GM12878 (cell line): ENCODE measurements at regions not wholly inside any gene's neighbourhood (a gene's known extent, or its start where the extent isn't known, plus 50 kb on each side); places are given as distances from the start of the nearest gene placed in this dataset.

Experiments used
- ATAC-seq: fragments of 200-7000 bp; cut with Tn5 transposase; 3 replicates; pipeline ENCODE4 v1.9.1; 2020; ENCODE audit warnings: mild to moderate bottlenecking, moderate library complexity
- BruUV-seq: library from RNA; stranded (reverse); fragments of 400-500 nt; replicated peaks from 2 replicates; lab custom pipeline; 2021; lab: Mats Ljungman, UMichigan
- CTCF ChIA-PET: fragments of 300-600 bp; sonication (Branson Sonifier 250); formaldehyde crosslinking; extraction: SDS; loops from one replicate; lab custom pipeline; 2021; ENCODE audit warnings: inconsistent platforms; lab: Yijun Ruan, JAX
- POLR2A ChIA-PET: fragments of 350-600 bp; formaldehyde crosslinking; extraction: SDS; loops from one replicate; lab custom pipeline; 2021; ENCODE audit warnings: inconsistent platforms; lab: Charles Lee
- RAD21 ChIA-PET: fragments of 300-600 bp; sonication (Branson Sonifier 250); formaldehyde crosslinking; loops from one replicate; lab custom pipeline; 2023; ENCODE audit warnings: antibody characterized with exemption; ENCODE audit not compliant: unreplicated experiment; lab: Charles Lee
- SMC1A ChIA-PET: fragments of 300-600 bp; sonication (Branson Sonifier 250); formaldehyde crosslinking; loops from one replicate; lab custom pipeline; 2023; ENCODE audit not compliant: unreplicated experiment, uncharacterized antibody; lab: Charles Lee
- DNase-seq: peaks from one replicate; pipeline ENCODE4 v3.0.0-alpha.2; 2011; ENCODE audit warnings: low read depth, low spot score
- FAIRE-seq: peaks from 3 replicates; lab custom pipeline; 2011; peaks lifted over from hg19 to GRCh38; lab: Jason Lieb, UNC
- H2AFZ ChIP-seq: 2 replicates; pipeline ENCODE4 v1.6.0; 2011; ENCODE audit warnings: low read depth, low read length, control low read depth; ENCODE audit not compliant: control insufficient read depth
- H3K27ac ChIP-seq: 2 replicates; pipeline ENCODE4 v1.5.1; 2011; ENCODE audit warnings: control low read depth; ENCODE audit not compliant: control insufficient read depth, insufficient read depth
- H3K27me3 ChIP-seq, 2 experiments: replicated peaks in 1 of 2; 2 replicates each; pipeline versions ENCODE4 v1.6.0 to v1.6.1; 2011; ENCODE audit warnings: low read length in 1 of 2; ENCODE audit not compliant: control insufficient read depth in 2 of 2, insufficient read depth in 2 of 2
- H3K36me3 ChIP-seq, 2 experiments: 2 replicates each; pipeline ENCODE4 v1.5.1; 2011; ENCODE audit warnings: low read length in 1 of 2; ENCODE audit not compliant: control insufficient read depth in 2 of 2, insufficient read depth in 2 of 2
- H3K4me1 ChIP-seq: 2 replicates; pipeline ENCODE4 v1.6.1; 2011; ENCODE audit warnings: mild to moderate bottlenecking, low read length, moderate library complexity, mixed read lengths; ENCODE audit not compliant: control insufficient read depth, insufficient read depth
- H3K4me2 ChIP-seq: 2 replicates; pipeline ENCODE4 v1.6.0; 2011; ENCODE audit warnings: control low read depth; ENCODE audit not compliant: control insufficient read depth, insufficient read depth
- H3K4me3 ChIP-seq: fragments of 200-600 bp; sonication (generic); 2 replicates; pipeline ENCODE4 v1.5.1; 2016
- H3K79me2 ChIP-seq: 2 replicates; pipeline ENCODE4 v1.6.0; 2011; ENCODE audit warnings: low read length; ENCODE audit not compliant: control insufficient read depth, insufficient read depth
- H3K9ac ChIP-seq: 2 replicates; pipeline ENCODE4 v1.8.0; 2011; ENCODE audit warnings: low read length, control low read depth, mixed read lengths; ENCODE audit not compliant: control insufficient read depth, insufficient read depth
- H3K9me3 ChIP-seq: replicated peaks from 3 replicates; pipeline ENCODE4 v1.5.1; 2011; ENCODE audit warnings: mild to moderate bottlenecking, low read length; ENCODE audit not compliant: control insufficient read depth, insufficient read depth
- H4K20me1 ChIP-seq: 2 replicates; pipeline ENCODE4 v1.6.0; 2011; ENCODE audit not compliant: control insufficient read depth, insufficient read depth
- ATF2 ChIP-seq: IDR thresholded peaks from 2 replicates; pipeline ENCODE4 v1.6.1; 2012; ENCODE audit warnings: low read length, inconsistent platforms
- FOXK2 ChIP-seq: fragments of 450-650 bp; IDR thresholded peaks from 2 replicates; pipeline ENCODE4 v1.6.1; 2017; ENCODE audit warnings: mild to moderate bottlenecking, moderate library complexity
- GABPA ChIP-seq: IDR thresholded peaks from 2 replicates; pipeline ENCODE4 v1.6.1; 2014; ENCODE audit warnings: antibody characterized with exemption, low read depth, mild to moderate bottlenecking, inconsistent platforms
- KAT2A ChIP-seq: conservative IDR thresholded peaks from 2 replicates; pipeline ENCODE4 v1.6.1; 2011; ENCODE audit warnings: low read depth, low read length; ENCODE audit not compliant: control insufficient read depth
- MTA2 ChIP-seq: fragments of 450-650 bp; IDR thresholded peaks from 2 replicates; pipeline ENCODE4 v1.6.1; 2016; ENCODE audit warnings: low read depth, mild to moderate bottlenecking, moderate library complexity
- NR2C1 ChIP-seq: fragments of 450-650 bp; IDR thresholded peaks from 2 replicates; pipeline ENCODE4 v1.6.1; 2017; ENCODE audit warnings: antibody characterized with exemption, mild to moderate bottlenecking, moderate library complexity
- PAX8 ChIP-seq: fragments of 450-650 bp; IDR thresholded peaks from 2 replicates; pipeline ENCODE4 v1.6.1; 2017; ENCODE audit warnings: mild to moderate bottlenecking, moderate library complexity
- POLR2AphosphoS5 ChIP-seq: IDR thresholded peaks from 2 replicates; pipeline ENCODE4 v1.6.1; 2011; ENCODE audit warnings: mild to moderate bottlenecking, low read length, inconsistent platforms
- SMARCA5 ChIP-seq: fragments of 450-650 bp; IDR thresholded peaks from 2 replicates; pipeline ENCODE4 v1.6.1; 2017; ENCODE audit warnings: mild to moderate bottlenecking
- WGBS: methylation state at CpG from one replicate; pipeline ENCODE4 v1.1.6; 2016; ENCODE audit warnings: low lambda C conversion rate; ENCODE audit not compliant: insufficient replicate concordance, insufficient coverage; ENCODE audit errors: missing lambda C conversion rate; 5-methylcytosine and 5-hydroxymethylcytosine counted together
- in situ Hi-C: fragments of 300-500 bp; cut with MboI; formaldehyde crosslinking; loops from 9 replicates; pipeline ENCODE4 v1.14.3; 2018; ENCODE audit warnings: mixed read lengths
- intact Hi-C: fragments of 100-400 bp; cut with micrococcal nuclease; formaldehyde crosslinking; loops from one replicate; pipeline ENCODE4 v1.14.2; 2022; ENCODE audit not compliant: unreplicated experiment
- TF ChIP-seq, protein P1 (sequence below): fragments of 450-650 bp; IDR thresholded peaks from 2 replicates; pipeline ENCODE4 v1.6.1; 2016; ENCODE audit warnings: mild to moderate bottlenecking

DNA sequence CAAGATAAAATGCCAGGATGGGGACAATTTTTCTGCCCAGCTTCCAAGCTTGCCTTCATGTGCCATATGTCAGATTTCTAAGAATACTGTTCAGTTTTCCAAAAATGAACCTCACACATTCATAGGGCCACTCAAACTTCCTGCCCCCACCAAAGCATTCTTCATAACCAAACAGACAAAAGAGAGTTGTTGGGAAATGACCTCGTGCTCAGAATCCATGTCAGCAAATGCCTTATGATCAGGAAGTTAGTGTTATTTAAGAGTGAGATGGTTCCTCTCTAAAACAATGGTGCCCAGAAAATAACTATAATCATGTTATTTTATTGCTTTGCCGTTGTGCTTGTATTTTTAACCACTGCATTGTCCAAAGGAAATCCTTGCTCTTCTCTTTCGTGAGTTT is 208.2 kb downstream of the ZNF608 start (continued):
- TF ChIP-seq, protein P1, sequence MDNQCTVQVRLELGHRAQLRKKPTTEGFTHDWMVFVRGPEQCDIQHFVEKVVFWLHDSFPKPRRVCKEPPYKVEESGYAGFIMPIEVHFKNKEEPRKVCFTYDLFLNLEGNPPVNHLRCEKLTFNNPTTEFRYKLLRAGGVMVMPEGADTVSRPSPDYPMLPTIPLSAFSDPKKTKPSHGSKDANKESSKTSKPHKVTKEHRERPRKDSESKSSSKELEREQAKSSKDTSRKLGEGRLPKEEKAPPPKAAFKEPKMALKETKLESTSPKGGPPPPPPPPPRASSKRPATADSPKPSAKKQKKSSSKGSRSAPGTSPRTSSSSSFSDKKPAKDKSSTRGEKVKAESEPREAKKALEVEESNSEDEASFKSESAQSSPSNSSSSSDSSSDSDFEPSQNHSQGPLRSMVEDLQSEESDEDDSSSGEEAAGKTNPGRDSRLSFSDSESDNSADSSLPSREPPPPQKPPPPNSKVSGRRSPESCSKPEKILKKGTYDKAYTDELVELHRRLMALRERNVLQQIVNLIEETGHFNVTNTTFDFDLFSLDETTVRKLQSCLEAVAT, result no peak
- no peak for TF ChIP-seq SMARCA5

DNA sequence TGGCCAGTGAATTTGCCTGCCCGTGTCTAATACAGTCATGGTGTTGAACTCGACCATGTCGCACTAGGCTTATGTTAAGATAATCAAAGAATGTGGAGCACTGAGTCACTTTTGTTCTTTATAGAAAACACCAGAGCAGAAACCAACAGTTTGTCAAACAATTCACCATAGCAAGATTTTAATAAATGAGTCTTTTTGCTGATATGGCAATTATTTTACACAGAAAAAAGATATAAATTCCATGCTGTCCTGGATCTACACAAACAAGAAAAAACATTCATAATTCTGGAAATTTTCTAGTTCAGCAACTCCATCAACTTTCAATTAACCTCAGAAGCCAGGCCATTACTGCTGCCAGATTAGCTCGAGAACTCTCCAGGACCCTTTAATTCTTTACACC is 208.9 kb downstream of the ZNF608 start:
- BruUV-seq, result no TSS peak
- no peak overlapping the region for H3K9ac ChIP-seq
- no peak overlapping the region for H2AFZ ChIP-seq
- H3K4me3 ChIP-seq, result no peak overlapping the region
- no peaks in the 10 kb centered on the region for H3K36me3 ChIP-seq
- ChIA-PET POLR2A (no interaction called here), SMC1A (interaction anchor here (1.6 kb wide), 1 partner anchor 11 kb away, joined by 5 read pairs; no protein-coding TSS in a partner anchor), RAD21 (no interaction called here), CTCF (no interaction called here)
- TF ChIP-seq POLR2AphosphoS5 (no peak), MTA2 (no peak), KAT2A (no peak), PAX8 (no peak), FOXK2 (no peak), ATF2 (no peak), GABPA (no peak), NR2C1 (no peak)
- FAIRE-seq, result no peak
- in situ Hi-C loops, result no loop called here
- no peaks in the 10 kb centered on the region for H4K20me1 ChIP-seq
- H3K27me3 ChIP-seq, result 0 out of 4 replicates have a peak, but pooled peaks cover 0 to 1% of the 10 kb centered on the region in 2 experiments
- H3K4me2 ChIP-seq, result no peak overlapping the region
- intact Hi-C loops, result no loop called here
- ATAC-seq, result no peak
- no peaks in the 10 kb centered on the region; the same call in 2 of the 3 replicates for H3K9me3 ChIP-seq
- no peak overlapping the region for H3K27ac ChIP-seq
- no peak for DNase-seq
- no peaks in the 10 kb centered on the region for H3K4me1 ChIP-seq
- 47% methylated on average over 4 of the region's 4 CpGs for WGBS
- no peaks in the 10 kb centered on the region for H3K79me2 ChIP-seq
